HG03103 (cell line): ENCODE measurements at regions not wholly inside any gene's neighbourhood (a gene's known extent, or its start where the extent isn't known, plus 50 kb on each side); places are given as distances from the start of the nearest gene placed in this dataset.
"Not testable (repeated sequence)": the region's sequence is repeated elsewhere in the genome, so short reads cannot be mapped to it uniquely, and the experiment has no call there.

Source experiments
- ATAC-seq: cut with Tn5 transposase; IDR thresholded peaks from one replicate; pipeline ENCODE4 v1.9.1; 2021; ENCODE audit warnings: low read depth; ENCODE audit not compliant: unreplicated experiment

GRCh38 chr5:136924490-136924889 lies 559.1 kb upstream of the TRPC7 start:
- ATAC-seq, result no peak

DNA sequence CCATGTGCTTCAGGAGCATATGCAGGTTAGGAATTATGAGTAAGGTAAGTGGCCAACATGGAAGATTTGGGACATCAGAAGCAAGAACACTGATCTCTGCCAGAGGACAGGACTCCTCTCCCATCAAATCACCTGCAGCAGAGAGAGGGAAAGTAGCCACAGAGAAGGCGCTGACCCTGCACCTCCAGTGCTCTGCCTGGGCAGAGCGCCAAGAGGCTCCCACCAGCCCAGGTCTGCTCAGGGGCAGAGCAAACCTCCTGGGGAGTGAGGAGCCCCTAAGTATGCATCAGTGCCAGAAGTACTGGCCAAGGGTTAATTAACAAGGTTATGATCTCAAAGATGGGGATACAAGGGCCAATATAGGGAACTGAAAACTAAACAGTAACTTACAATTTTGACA lies 545.3 kb upstream of the TRPC7 start:
- no peak for ATAC-seq

GRCh38 chr5:136909906-136910305 lies 544.6 kb upstream of the TRPC7 start:
- no peak for ATAC-seq

DNA sequence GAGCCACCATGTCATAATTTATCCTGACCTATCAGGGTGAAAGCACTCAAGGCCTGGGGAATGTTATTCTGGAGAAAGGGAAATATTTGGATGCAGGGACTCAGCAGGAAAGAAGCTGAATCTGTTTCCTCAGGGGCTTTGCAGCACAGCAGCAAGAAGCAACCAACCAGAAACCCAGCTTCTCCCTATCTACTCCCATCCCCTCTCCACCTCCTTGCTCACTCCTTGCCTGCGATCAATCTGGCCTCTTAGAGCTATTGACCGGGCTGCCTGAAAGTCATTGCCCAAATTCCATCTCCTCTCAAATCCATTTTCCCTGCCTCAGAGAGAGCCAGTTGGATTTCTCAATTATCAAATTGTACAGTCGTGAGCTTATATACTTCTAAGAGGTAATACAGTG lies 542.0 kb upstream of the TRPC7 start:
- ATAC-seq, result no peak

DNA sequence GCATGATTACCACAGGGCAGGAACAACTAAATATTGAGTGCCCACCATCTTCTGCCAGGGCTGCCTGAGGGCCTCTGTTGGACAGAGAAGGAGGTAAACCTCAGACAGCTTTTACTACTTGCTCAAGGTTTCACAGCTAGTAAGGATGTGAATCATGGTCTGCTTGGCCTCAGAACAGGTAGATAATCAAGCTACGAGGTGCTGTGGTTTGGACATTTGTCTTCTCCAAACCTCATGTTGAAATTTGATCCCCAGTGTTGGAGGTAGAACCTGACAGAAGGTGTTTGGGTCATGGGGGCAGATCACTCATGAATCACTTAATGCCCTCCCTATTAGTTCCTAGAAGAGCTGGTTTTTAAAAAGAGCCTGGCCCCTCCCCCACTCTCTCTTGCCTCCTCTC lies 541.2 kb upstream of the TRPC7 start:
- no peak for ATAC-seq

GRCh38 chr5:136905571-136905970 lies 540.2 kb upstream of the TRPC7 start:
- no peak for ATAC-seq

GRCh38 chr5:136894070-136894469 lies 528.7 kb upstream of the TRPC7 start:
- ATAC-seq, result no peak

- ATAC-seq, result no peak
Measured at GRCh38 chr5:136892000-136892399, 526.7 kb upstream of the TRPC7 start.

DNA sequence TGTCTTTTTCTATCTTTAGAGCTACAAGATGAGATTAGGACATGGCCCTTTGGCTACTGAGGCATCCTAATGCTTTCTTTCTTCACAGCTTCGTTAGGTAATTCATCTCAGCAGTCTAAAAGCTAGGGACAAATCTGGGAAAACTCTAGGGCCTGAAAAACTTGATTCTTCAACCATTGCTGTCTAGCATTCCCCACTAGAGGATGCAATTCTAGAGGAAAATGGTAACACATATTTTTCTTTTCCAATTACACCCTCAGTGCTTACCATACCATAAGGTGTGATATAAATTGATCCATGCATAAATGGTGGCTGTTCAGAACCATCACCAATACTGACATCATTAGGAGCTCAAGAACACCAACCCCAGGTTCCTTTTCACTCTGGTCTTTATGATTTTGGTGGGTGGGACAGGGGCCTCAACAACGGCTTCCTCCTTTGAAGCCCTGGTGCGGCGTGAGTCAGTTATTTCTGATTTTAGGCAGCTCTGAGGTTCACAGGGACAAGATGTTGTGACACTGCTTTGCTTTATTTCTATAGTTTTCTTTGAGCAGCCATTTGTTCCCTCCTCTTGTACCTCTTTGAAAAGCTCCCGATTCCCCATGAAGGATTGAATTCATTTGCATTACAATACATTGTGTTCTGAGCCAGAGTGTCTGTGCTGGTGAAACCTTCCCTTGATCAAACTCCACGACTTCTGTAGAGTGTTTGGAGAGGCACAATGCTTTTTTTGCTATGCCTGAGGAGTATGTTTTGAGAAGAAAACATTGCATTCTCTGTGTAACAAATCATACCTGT lies 526.0 kb upstream of the TRPC7 start:
- no peak for ATAC-seq

DNA sequence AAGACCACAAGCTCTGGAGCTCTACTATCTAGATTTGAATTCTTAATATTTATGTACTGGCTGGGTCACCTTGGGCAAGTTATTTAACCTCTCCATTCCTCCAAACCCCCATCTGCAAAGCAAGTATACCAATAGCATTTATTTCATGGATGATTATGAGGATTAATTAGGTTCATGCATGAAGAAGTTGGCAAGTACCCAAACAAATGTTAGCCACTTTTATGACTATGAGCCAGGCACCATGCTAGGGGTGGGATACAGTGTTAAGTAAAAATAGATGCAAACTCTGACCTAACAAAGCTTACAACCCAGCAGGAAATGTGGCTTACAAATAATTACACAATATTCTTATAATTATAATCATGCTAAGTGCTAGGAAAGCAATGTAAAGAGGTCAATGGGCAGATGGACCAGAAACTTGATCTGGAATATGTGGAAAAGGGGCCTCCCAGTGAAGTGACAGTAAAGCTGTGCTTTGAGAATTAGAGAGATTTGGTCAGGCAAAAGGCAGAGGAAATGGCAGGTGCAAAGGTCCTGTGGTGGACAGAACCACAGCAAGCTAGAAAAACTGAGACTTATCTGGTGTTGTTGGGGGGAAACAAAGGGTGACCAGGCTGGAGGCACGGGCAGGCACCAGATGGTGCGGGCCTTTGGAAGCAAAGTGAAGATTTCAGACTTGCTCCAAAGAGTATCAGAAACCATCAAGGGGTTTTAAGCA lies 525.2 kb upstream of the TRPC7 start:
- no peak for ATAC-seq

- ATAC-seq, result no peak
Measured at GRCh38 chr5:136886608-136887007, 521.3 kb upstream of the TRPC7 start.

DNA sequence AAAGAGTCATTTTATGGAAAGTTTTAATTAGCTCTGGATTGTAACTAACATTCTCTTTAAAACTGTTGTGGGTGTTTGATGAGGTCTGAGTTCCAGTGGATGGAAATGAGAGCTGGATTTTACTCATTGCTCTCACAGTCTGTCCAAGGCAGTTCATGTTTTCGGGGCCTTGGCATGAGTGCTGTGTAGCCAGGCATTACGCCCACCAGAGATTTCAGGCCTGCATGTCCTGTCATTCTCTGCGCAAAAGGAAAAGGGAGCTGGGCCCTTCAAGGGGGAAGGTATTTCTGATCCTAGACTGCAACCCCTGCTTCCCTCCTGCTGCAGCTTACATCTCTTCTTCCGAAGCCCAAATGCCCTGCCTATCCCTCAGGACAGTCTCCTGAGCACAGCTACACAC lies 499.6 kb upstream of the TRPC7 start:
- ATAC-seq, result no peak

- ATAC-seq, result no peak
Measured at GRCh38 chr5:136856648-136857047, 491.3 kb upstream of the TRPC7 start.

DNA sequence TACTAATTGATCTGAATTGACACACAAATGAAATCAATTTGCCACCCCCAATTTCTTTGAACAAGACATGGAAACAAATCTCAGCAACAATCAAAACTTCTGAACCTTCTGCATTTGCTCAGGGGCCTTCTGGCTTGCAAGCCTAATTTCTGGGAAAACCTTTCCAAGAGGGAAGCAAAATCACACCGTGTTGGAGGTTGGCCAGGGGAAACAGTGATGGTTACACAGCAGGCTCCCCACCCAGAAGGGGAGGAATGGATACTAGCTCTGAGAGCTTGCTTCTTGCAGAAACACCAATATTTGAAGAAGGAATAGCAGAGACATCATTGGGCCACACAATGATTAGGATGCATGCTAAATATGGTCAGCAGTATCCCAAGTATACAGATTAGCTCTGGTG lies 488.6 kb upstream of the TRPC7 start:
- no peak for ATAC-seq

GRCh38 chr5:136840601-136841000 lies 475.3 kb upstream of the TRPC7 start:
- no peak for ATAC-seq

GRCh38 chr5:136836093-136836492 lies 470.7 kb upstream of the TRPC7 start:
- no peak for ATAC-seq

GRCh38 chr5:136820848-136821247 lies 455.5 kb upstream of the TRPC7 start:
- no peak for ATAC-seq

DNA sequence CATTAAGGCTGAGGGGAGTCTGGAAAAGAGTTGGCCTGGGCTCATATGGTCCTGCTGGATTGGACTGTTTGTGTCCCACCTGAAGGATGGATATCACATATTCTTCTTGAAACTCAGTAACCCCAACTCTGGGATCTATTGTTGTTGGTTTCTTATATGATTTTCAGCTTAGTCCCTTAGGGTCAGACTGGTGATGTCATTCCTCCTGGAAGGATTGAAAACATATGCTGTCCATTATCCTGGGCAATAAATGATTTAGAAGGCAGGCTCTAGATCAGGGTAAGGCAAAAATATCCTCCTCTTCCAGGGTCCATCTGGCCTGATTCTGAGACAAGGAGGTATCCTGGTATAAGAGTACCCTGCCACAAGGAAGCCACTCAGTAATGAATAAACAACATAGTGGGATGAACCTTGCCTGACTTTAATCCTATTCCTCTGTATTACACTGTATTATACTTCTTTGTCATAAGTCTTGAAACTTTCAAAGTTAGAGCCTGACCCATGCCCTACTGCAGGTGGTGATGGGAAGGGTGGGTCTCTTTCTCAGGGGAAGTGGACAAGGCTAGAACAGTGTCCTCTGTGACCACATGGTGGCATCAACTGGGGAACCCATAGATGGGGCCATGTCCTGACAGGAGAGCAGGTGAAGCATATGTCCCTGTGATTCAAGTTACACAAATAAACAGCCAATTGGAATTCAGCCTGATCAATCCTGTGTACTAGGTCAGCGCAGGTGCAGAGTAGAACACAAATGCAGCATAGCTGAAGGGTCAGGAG lies 454.4 kb upstream of the TRPC7 start:
- no peak for ATAC-seq

DNA sequence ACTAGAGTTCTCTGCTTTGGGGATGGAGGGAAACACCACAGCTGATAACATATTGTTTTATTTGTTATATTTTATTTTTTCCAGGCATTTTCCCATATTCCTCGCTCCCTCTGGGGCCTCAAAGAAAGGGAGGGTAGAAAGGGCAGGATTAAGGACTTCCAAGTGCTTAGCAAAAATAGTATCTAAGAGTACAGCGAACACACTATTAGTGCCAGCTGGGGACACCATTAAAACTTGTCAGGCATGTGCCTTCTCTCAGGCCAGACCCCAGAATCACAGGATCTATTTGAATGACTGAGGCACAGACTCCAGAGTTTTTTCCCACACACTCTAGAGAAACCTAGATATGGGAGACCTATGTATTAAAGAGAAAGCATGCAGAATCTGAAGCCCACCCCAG lies 451.0 kb upstream of the TRPC7 start:
- ATAC-seq, result no peak

DNA sequence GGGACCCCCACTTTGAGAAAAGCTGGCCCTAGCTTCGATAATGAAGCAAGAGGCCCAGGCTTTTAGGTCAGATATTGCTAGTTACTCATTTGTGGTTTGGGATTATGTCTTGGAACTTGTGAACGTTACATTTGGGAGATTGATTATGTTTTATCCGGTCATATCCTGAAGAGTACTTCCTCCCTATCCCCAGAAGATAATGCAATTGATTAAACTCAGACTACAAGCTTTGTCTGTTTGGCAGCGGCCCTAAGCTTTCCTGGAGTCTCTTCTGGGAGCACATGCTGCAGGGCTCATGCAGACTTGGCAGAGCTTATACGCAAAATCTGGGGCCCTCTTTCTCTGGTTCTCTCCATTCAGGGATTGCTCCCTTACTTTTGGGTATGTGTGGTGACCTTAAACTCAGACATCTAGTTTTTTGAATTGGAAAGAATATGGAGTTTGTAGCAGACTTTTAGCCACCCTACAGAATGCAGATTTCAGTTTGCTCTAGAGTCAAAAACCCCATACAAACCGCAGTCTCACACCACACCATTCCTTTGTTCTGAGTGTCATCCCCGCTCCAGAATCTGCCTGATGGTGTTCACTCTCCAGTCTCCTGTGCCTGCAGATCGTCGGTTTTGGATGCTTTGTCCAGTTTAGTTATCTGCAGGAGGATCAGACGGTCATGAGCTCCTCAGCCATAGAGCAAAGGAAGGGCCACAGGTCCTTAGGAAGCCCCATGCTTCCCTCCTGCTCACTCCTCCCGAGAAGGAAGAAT lies 449.5 kb upstream of the TRPC7 start:
- no peak for ATAC-seq

- not testable (repeated sequence) for ATAC-seq
Measured at GRCh38 chr5:136812270-136812669, 446.9 kb upstream of the TRPC7 start.
